Ammon's horn (tissue), 1 donor: ENCODE measurements at regions not wholly inside any gene's neighbourhood (a gene's known extent, or its start where the extent isn't known, plus 50 kb on each side); places are given as distances from the start of the nearest gene placed in this dataset.

Source experiments
- DNase-seq: peaks from one replicate; pipeline ENCODE4 v3.0.0-alpha.2; 2016; ENCODE audit warnings: low spot score

GRCh38 chr15:97096303-97096835 lies 765.9 kb downstream of the NR2F2 start:
- no peak for DNase-seq

- DNase-seq: no peak
Measured at GRCh38 chr15:97099040-97099439, 768.5 kb downstream of the NR2F2 start.

- DNase-seq: no peak
Measured at GRCh38 chr15:97101572-97101971, 771.1 kb downstream of the NR2F2 start.

GRCh38 chr15:97114900-97115760 lies 784.6 kb downstream of the NR2F2 start:
- DNase-seq: no peak

- no peak for DNase-seq
Measured at GRCh38 chr15:97115761-97116070, 785.2 kb downstream of the NR2F2 start.

- DNase-seq: no peak
Measured at GRCh38 chr15:97124790-97125189, 794.3 kb downstream of the NR2F2 start.

GRCh38 chr15:97126553-97127233 lies 796.2 kb downstream of the NR2F2 start:
- DNase-seq: no peak

GRCh38 chr15:97129674-97130073 lies 799.2 kb downstream of the NR2F2 start:
- peak; percentile 34 for DNase-seq

GRCh38 chr15:97140216-97140615 lies 809.7 kb downstream of the NR2F2 start:
- DNase-seq: no peak

- no peak for DNase-seq
Measured at GRCh38 chr15:97141360-97141759, 810.9 kb downstream of the NR2F2 start.

GRCh38 chr15:97141871-97142270 lies 811.4 kb downstream of the NR2F2 start:
- DNase-seq: no peak

GRCh38 chr15:97143592-97144376 lies 813.3 kb downstream of the NR2F2 start:
- no peak for DNase-seq

- peak; percentile 45 for DNase-seq
Measured at GRCh38 chr15:97144377-97144711, 813.8 kb downstream of the NR2F2 start.

GRCh38 chr15:97146929-97147870 lies 813.3 kb upstream of the ARRDC4 start:
- DNase-seq: no peak

GRCh38 chr15:97153356-97153965 lies 807.0 kb upstream of the ARRDC4 start:
- no peak for DNase-seq

GRCh38 chr15:97156739-97157265 lies 803.7 kb upstream of the ARRDC4 start:
- DNase-seq: no peak

- DNase-seq: no peak
Measured at GRCh38 chr15:97162805-97163495, 797.6 kb upstream of the ARRDC4 start.

- DNase-seq: no peak
Measured at GRCh38 chr15:97165205-97165604, 795.3 kb upstream of the ARRDC4 start.

GRCh38 chr15:97168704-97169475 lies 791.6 kb upstream of the ARRDC4 start:
- no peak for DNase-seq
